ENCODE measurements at regions not wholly inside any gene's neighbourhood (a gene's known extent, or its start where the extent isn't known, plus 50 kb on each side); places are given as distances from the start of the nearest gene placed in this dataset.

DNA sequence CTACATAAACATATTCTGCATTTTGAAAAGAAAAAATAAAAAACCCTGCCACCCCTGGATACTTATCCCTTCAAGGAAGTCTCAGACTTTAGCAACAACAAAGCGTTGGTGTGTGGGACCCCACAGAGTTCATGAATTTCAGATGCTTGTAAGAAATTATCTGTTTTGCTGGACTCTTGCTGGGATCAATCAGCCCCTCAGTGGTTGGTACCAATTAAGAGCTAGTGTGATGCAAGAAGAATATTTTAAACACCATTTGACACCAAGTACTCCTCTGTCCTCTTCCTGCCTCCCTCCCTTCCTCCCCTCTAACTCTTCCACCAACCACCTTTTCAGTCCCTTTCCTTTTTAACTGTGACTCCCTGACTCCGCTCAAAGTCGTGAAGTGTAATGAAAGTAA, 51.5 kb downstream of the SST start:
- no peak overlapping the region for H3K4me3 ChIP-seq (ENCODE audit: low read depth, low read length)
- DNase-seq (ENCODE audit: low read depth) = no peak
- TF ChIP-seq, protein P1, sequence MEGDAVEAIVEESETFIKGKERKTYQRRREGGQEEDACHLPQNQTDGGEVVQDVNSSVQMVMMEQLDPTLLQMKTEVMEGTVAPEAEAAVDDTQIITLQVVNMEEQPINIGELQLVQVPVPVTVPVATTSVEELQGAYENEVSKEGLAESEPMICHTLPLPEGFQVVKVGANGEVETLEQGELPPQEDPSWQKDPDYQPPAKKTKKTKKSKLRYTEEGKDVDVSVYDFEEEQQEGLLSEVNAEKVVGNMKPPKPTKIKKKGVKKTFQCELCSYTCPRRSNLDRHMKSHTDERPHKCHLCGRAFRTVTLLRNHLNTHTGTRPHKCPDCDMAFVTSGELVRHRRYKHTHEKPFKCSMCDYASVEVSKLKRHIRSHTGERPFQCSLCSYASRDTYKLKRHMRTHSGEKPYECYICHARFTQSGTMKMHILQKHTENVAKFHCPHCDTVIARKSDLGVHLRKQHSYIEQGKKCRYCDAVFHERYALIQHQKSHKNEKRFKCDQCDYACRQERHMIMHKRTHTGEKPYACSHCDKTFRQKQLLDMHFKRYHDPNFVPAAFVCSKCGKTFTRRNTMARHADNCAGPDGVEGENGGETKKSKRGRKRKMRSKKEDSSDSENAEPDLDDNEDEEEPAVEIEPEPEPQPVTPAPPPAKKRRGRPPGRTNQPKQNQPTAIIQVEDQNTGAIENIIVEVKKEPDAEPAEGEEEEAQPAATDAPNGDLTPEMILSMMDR (conservative IDR thresholded peaks at IDR 0.05; ENCODE audit: low read depth, low read length) = no peak

- TF ChIP-seq, protein P1 (conservative IDR thresholded peaks at IDR 0.05; ENCODE audit: low read depth, low read length) = no peak
- no peak overlapping the region for H3K4me3 ChIP-seq (ENCODE audit: low read depth, low read length)
- DNase-seq (ENCODE audit: low read depth) = no peak
These were observed 53.0 kb downstream of the SST start for GRCh38 chr3:187617213-187617612.

GRCh38 chr3:187616307-187616972, 53.8 kb downstream of the SST start:
- no peak overlapping the region for H3K4me3 ChIP-seq (ENCODE audit: low read depth, low read length)
- DNase-seq (ENCODE audit: low read depth) = no peak
- TF ChIP-seq, protein P1 (conservative IDR thresholded peaks at IDR 0.05; ENCODE audit: low read depth, low read length) = peak; percentile 91

- TF ChIP-seq, protein P1 (conservative IDR thresholded peaks at IDR 0.05; ENCODE audit: low read depth, low read length) = no peak
- no peak for DNase-seq (ENCODE audit: low read depth)
These were observed 54.6 kb downstream of the SST start for GRCh38 chr3:187615630-187616029.

GRCh38 chr3:187612656-187613055, 57.5 kb downstream of the SST start:
- DNase-seq (ENCODE audit: low read depth) = no peak
- no peak overlapping the region for H3K4me3 ChIP-seq (ENCODE audit: low read depth, low read length)
- TF ChIP-seq, protein P1 (conservative IDR thresholded peaks at IDR 0.05; ENCODE audit: low read depth, low read length) = no peak

More at GRCh38 chr3:187615630-187616029, 54.6 kb downstream of the SST start:
- no peak overlapping the region for H3K4me3 ChIP-seq (ENCODE audit: low read depth, low read length)

DNA sequence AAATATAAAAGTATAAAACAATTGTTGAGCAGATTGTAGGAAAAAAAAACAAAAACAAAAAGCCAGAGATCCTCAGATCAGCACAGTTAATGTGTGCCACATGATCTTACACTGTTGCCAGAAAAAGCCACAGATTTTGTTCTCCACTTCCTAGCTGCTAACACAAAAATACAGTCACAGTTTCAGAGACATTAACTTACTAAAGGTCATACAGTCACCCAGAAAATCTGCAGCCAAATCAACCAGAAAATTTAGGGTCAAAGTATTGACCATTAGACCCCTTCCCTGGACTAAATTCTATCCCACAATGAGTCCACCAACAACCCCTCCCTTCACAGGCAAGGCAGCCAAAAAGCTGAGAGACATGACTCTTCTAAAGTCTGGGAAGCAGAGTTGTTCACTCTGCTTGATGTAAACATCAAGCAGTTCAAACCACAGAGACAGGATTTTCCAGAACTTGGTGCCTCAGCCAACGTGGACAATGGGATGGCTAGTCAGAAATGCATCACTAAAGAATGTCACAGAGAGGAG, 59.1 kb downstream of the SST start:
- peak; percentile 48 for DNase-seq (ENCODE audit: low read depth)

More for the DNA sequence above, 59.1 kb downstream of the SST start:
- TF ChIP-seq, protein P1 (conservative IDR thresholded peaks at IDR 0.05; ENCODE audit: low read depth, low read length) = no peak
- no peak overlapping the region for H3K4me3 ChIP-seq (ENCODE audit: low read depth, low read length)

Data from epithelial cell of proximal tubule (primary cell).